ENCODE measurements at regions not wholly inside any gene's neighbourhood (a gene's known extent, or its start where the extent isn't known, plus 50 kb on each side); places are given as distances from the start of the nearest gene placed in this dataset.
"Not testable (repeated sequence)": the region's sequence is repeated elsewhere in the genome, so short reads cannot be mapped to it uniquely, and the experiment has no call there.

GRCh38 chr1:121519756-121520286 lies 335.0 kb downstream of the SRGAP2C start:
- DNase-seq: not testable (repeated sequence)

GRCh38 chr1:121522061-121522759 lies 337.4 kb downstream of the SRGAP2C start:
- no peak for DNase-seq

GRCh38 chr1:121523112-121523511 lies 338.3 kb downstream of the SRGAP2C start:
- DNase-seq: not testable (repeated sequence)

GRCh38 chr1:121525355-121525754 lies 340.6 kb downstream of the SRGAP2C start:
- no peak for DNase-seq

GRCh38 chr1:121528958-121529357 lies 344.2 kb downstream of the SRGAP2C start:
- DNase-seq: not testable (repeated sequence)

- not testable (repeated sequence) for DNase-seq
Measured at GRCh38 chr1:121530026-121530425, 345.3 kb downstream of the SRGAP2C start.

GRCh38 chr1:121531747-121532146 lies 347.0 kb downstream of the SRGAP2C start:
- not testable (repeated sequence) for DNase-seq

- DNase-seq: not testable (repeated sequence)
Measured at GRCh38 chr1:121538148-121538547, 353.4 kb downstream of the SRGAP2C start.

GRCh38 chr1:121538943-121539575 lies 354.3 kb downstream of the SRGAP2C start:
- DNase-seq: no peak

- DNase-seq: not testable (repeated sequence)
Measured at GRCh38 chr1:121543988-121544387, 359.2 kb downstream of the SRGAP2C start.

GRCh38 chr1:121544500-121544899 lies 359.7 kb downstream of the SRGAP2C start:
- DNase-seq: no peak

- not testable (repeated sequence) for DNase-seq
Measured at GRCh38 chr1:121545899-121546298, 361.1 kb downstream of the SRGAP2C start.

GRCh38 chr1:121546830-121547591 lies 362.2 kb downstream of the SRGAP2C start:
- no peak for DNase-seq

- DNase-seq: not testable (repeated sequence)
Measured at GRCh38 chr1:121547726-121548125, 363.0 kb downstream of the SRGAP2C start.

- DNase-seq: not testable (repeated sequence)
Measured at GRCh38 chr1:121550817-121551216, 366.0 kb downstream of the SRGAP2C start.

GRCh38 chr1:121551491-121551890 lies 366.7 kb downstream of the SRGAP2C start:
- not testable (repeated sequence) for DNase-seq

- DNase-seq: not testable (repeated sequence)
Measured at GRCh38 chr1:121556560-121556959, 371.8 kb downstream of the SRGAP2C start.

- not testable (repeated sequence) for DNase-seq
Measured at GRCh38 chr1:121558034-121558433, 373.3 kb downstream of the SRGAP2C start.

GRCh38 chr1:121558514-121558913 lies 373.7 kb downstream of the SRGAP2C start:
- DNase-seq: no peak

- no peak for DNase-seq
Measured at GRCh38 chr1:121566346-121566745, 381.6 kb downstream of the SRGAP2C start.

GRCh38 chr1:121569428-121569827 lies 384.7 kb downstream of the SRGAP2C start:
- DNase-seq: no peak

- not testable (repeated sequence) for DNase-seq
Measured at GRCh38 chr1:121573881-121574504, 389.2 kb downstream of the SRGAP2C start.

GRCh38 chr1:121574505-121574899 lies 389.7 kb downstream of the SRGAP2C start:
- DNase-seq: not testable (repeated sequence)
